GM19397 (cell line): ENCODE measurements at regions not wholly inside any gene's neighbourhood (a gene's known extent, or its start where the extent isn't known, plus 50 kb on each side); places are given as distances from the start of the nearest gene placed in this dataset.

ENCODE experiments used
- ATAC-seq: cut with Tn5 transposase; IDR thresholded peaks from one replicate; pipeline ENCODE4 v1.9.1; 2021; ENCODE audit warnings: mild to moderate bottlenecking, moderate library complexity; ENCODE audit not compliant: unreplicated experiment

- no peak for ATAC-seq
These were observed 386.6 kb upstream of the THBS1 start for GRCh38 chr15:39194106-39194830.

- ATAC-seq, result no peak
These were observed 384.9 kb upstream of the THBS1 start for GRCh38 chr15:39195961-39196486.

GRCh38 chr15:39198044-39199000 lies 382.6 kb upstream of the THBS1 start:
- ATAC-seq, result no peak

DNA sequence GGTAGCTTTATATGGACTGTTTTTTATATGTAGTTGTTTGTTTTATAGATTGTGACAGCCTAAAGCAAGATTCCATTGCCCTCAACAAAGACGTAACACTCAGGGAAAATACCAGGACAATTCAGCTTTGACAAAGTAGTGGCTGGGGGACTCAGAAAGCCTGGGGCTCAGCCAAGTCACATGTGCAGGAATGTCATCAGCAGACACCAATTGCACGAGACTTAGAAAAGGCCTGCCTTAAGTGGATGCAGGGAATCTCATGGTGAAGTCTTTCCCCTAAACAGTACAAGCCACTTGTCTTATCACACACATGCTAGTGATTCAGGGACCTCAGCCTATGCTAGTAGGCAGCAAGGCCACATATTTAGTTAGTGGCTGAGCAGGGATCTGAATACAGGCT lies 381.8 kb upstream of the THBS1 start:
- no peak for ATAC-seq

- no peak for ATAC-seq
These were observed 380.3 kb upstream of the THBS1 start for GRCh38 chr15:39200586-39200985.

DNA sequence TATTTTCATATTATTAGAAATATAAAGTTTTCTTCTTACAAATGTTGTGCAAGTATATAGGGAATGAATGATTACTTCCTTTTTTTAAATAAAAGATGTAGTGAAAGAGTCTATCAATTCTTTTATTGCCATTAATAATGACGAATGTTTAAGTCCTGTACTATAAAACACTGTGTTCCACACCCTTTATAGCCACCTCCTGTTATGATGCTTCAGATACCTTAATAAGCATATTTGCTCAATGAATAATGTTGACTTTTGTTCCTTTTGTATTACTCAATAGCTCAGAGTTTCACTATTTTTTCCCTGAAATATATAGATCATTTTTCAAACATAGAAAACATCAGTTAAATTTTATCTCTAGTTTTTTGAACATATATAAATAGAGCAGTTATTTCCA lies 378.2 kb upstream of the THBS1 start:
- no peak for ATAC-seq

DNA sequence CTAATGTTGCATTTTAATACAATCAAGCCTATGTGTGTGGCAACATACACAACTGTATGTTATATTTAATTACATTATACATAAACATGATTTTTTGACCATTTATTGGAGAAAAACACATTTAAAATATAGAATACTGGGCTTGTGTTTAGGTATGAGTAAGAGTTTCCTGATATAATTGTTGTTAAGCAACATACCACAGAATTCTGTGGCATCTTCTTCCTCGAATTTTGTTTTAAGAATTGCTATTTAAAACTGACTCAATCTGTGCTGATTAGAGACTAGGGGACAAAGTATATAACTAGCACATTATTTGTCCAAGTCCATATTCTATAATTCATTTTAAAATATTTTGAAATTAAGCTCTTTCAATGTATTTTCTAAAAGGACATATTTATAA lies 376.8 kb upstream of the THBS1 start:
- ATAC-seq, result no peak

- ATAC-seq, result no peak
These were observed 375.8 kb upstream of the THBS1 start for GRCh38 chr15:39205081-39205480.

- no peak for ATAC-seq
These were observed 375.1 kb upstream of the THBS1 start for GRCh38 chr15:39205506-39206371.

DNA sequence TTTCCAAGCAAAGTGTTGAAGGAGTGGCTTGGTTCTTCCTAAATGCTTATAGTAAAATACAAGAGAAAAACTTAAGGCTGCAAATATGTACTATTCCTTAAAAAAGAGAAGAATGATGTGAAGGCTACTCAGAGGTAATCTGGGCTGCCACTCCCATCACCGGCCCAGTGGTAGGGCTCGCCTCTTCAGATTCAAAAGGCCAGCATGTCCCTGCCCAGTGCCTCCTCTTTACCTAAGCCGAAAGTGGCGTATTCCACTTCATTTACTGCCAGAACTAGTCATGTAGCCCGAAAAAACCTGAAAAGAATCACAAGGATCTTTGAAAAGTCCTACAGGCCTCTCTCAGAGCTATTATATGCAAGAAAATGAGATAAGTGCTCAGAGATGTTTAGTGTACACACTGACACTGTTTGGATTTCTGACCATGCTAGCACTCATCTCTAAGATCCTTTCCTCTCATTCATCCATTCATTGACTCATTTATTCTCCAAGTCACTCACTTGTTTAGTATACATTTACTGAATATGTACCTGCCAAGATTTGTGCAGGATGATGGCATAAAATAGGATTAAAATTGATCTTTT lies 373.3 kb upstream of the THBS1 start:
- ATAC-seq, result no peak

GRCh38 chr15:39208187-39208586 lies 372.7 kb upstream of the THBS1 start:
- ATAC-seq, result no peak

GRCh38 chr15:39209548-39210211 lies 371.2 kb upstream of the THBS1 start:
- no peak for ATAC-seq

DNA sequence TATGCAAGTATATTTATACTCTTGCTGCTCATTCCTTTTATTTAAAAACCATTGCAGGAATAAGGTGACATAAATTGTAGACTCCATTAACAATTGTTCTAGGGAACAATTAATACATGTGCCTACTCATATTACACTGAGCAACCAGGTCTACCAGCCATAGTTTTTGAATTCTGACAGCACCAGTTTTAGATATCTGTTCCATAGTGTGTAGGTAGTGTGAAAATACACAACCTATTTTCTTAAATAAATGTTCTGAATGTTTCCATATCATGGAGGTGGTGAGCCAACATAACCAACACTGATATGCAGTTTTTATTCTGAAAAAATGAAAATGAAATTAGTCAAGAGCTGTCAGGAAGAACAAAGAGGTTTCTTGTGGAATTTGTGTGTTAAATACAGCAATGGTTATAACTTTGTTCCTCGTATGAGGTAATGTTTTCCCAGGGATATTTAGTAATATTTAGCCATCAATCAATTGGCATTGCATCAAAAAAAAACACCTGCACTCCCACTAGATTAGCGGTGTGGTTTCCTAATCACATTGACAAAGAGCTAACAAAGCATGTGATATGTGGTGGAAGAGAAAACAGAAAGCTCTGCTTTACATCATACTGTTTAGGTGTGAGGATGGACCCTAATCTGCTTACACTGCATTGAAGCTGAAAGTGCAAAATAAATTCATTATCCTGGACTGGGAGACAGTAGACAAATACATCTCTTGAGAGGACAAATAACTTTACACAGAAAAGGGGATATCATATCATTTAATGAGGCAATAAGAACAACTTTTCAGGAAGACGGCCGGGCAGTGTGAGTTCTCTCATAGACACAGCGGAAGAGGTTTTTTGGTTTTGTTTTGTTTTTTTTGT lies 369.5 kb upstream of the THBS1 start:
- no peak for ATAC-seq

GRCh38 chr15:39213385-39213840 lies 367.5 kb upstream of the THBS1 start:
- ATAC-seq, result no peak

DNA sequence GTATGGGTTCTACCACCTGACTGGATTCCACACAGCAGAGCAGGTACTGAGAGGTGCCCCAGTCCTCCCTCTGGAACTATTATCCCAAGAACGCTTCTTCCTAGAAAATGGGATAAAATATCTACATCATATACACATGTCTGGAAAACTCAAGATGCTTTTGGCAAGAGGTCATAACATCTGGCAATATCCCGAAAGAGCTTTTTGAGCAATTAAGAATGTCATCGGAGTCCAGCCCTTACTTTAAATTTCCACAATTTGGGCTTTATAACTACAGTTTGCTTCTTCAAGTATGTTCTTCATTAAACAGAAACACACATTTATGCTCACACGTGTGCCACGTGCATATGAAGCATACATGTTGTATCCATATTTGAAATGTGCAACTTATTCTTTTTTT lies 365.9 kb upstream of the THBS1 start:
- ATAC-seq, result no peak

DNA sequence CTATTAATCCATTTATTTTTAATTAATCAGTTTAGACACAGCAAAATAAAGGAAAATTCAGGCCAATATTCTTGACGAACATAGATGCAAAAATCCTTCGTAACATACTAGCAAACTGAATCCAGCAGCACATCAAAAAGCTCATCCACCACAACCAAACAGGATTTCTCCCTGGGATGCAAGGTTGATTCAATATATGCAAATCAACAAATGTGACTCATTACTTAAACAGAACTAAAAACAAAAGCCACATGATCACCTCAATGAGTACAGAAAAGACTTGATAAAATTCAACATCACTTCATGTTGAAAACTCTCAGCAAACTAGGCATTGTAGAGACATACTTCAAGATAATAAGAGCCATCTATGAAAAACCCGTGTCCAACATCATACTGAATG lies 364.1 kb upstream of the THBS1 start:
- no peak for ATAC-seq

- ATAC-seq, result no peak
These were observed 361.3 kb upstream of the THBS1 start for GRCh38 chr15:39219608-39220007.

DNA sequence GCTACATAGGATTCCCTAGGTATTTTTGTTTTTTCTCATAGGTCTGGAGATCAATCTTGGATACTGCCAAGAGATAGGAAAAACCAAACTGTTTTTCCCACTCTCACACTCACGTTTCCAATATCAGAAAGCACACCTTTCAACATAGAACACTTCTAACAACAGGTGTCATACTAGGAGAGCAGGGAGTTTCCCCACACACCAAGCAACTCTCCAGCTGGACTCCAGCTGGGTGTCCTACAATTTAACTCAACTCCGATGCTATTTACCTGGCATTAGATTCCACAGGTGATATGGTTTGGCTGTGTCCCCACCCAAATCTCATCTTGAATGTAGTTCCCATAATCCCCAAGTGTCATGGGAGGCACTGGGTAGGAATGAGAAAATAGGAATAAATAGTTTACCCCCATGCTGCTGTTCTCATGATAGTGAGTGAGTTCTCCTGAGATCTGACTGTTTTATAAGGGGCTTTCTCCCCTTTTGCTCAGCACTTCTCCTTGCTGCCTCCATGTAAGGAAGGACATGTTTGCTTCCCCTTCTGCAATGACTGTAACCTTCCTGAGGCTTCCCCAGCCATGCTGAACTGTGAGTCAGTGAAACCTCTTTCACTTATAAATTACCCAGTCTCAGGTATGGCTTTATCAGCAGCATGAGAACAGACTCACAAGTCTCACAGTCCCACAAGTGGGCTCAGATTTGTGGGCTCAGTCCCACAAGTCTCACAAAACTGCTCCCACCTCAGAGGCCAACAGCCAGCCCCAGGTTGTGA lies 354.5 kb upstream of the THBS1 start:
- no peak for ATAC-seq
